Upper lobe of left lung (tissue), 4 donors: ENCODE measurements at regions not wholly inside any gene's neighbourhood (a gene's known extent, or its start where the extent isn't known, plus 50 kb on each side); places are given as distances from the start of the nearest gene placed in this dataset.

Source experiments
- CTCF ChIP-seq, 6 experiments: fragments of 450-650 bp in 4 of 6; fragments of 200-600 bp in 2 of 6; sonication (generic) in 2 of 6; IDR thresholded peaks; one replicate each; pipeline ENCODE4 v1.5.1; 2016 to 2019; ENCODE audit warnings: antibody characterized with exemption in 6 of 6
- EP300 ChIP-seq, 4 donors: sonication (generic); formaldehyde crosslinking; IDR thresholded peaks; one replicate each; pipeline ENCODE4 v1.5.1; 2017; ENCODE audit warnings: antibody characterized with exemption in 4 of 4, control low read depth in 2 of 4
- POLR2A ChIP-seq, 4 donors: fragments of 450-650 bp; IDR thresholded peaks; one replicate each; pipeline ENCODE4 v1.5.1; 2016 to 2017; ENCODE audit warnings: antibody characterized with exemption in 4 of 4, mild to moderate bottlenecking in 2 of 4
- POLR2AphosphoS5 ChIP-seq, 2 donors: sonication (generic); formaldehyde crosslinking; IDR thresholded peaks; one replicate each; pipeline ENCODE4 v1.5.1; 2017; ENCODE audit warnings: antibody characterized with exemption in 2 of 2

- TF ChIP-seq CTCF (IDR thresholded peaks at IDR 0.05) (no peak), POLR2A (IDR thresholded peaks at IDR 0.05) (no peak), EP300 (IDR thresholded peaks at IDR 0.05) (no peak), POLR2AphosphoS5 (IDR thresholded peaks at IDR 0.05) (no peak)
Observed at GRCh38 chr13:105702441-105702840, 833.0 kb downstream of the EFNB2 start.
